OCI-LY7 (cell line): ENCODE measurements at regions not wholly inside any gene's neighbourhood (a gene's known extent, or its start where the extent isn't known, plus 50 kb on each side); places are given as distances from the start of the nearest gene placed in this dataset.

ENCODE experiments used
- BruUV-seq: library from RNA; stranded (reverse); fragments of 400-500 nt; replicated peaks from 2 replicates; lab custom pipeline; 2021; lab: Mats Ljungman, UMichigan
- CTCF ChIA-PET: fragments of 300-600 bp; sonication (Branson Sonifier 250); formaldehyde crosslinking; loops from one replicate; lab custom pipeline; 2022; ENCODE audit warnings: antibody characterized with exemption; ENCODE audit not compliant: unreplicated experiment; lab: Charles Lee
- POLR2A ChIA-PET: fragments of 300-600 bp; sonication (Branson Sonifier 250); formaldehyde crosslinking; loops from one replicate; lab custom pipeline; 2022; ENCODE audit warnings: antibody characterized with exemption; lab: Charles Lee
- DNase-seq: peaks from one replicate; pipeline ENCODE4 v3.0.0-alpha.2; 2015; ENCODE audit warnings: low spot score
- H2AFZ ChIP-seq: fragments of 200-600 bp; sonication (generic), shearing (Covaris generic); 2 replicates; pipeline ENCODE4 v1.6.1; 2014; ENCODE audit warnings: mild to moderate bottlenecking, antibody characterized with exemption, low read length, moderate library complexity
- H3K27ac ChIP-seq: fragments of 200-600 bp; sonication (generic); 2 replicates; pipeline ENCODE4 v1.5.1; 2014; ENCODE audit warnings: mixed run types, low read depth, mild to moderate bottlenecking, moderate library complexity, low read length, inconsistent platforms; ENCODE audit not compliant: poor library complexity, severe bottlenecking
- H3K36me3 ChIP-seq: fragments of 200-600 bp; sonication (generic); 2 replicates; pipeline ENCODE4 v1.6.1; 2014; ENCODE audit warnings: mild to moderate bottlenecking, antibody characterized with exemption, low read length, moderate library complexity, mixed read lengths; ENCODE audit not compliant: insufficient read depth
- H3K4me1 ChIP-seq: fragments of 200-600 bp; sonication (generic); 2 replicates; pipeline ENCODE4 v1.5.1; 2014; ENCODE audit warnings: mild to moderate bottlenecking, low read length; ENCODE audit not compliant: insufficient read depth, poor library complexity, severe bottlenecking
- H3K4me2 ChIP-seq: fragments of 200-600 bp; sonication (generic); 2 replicates; pipeline ENCODE4 v1.6.1; 2014; ENCODE audit warnings: mild to moderate bottlenecking, low read length
- H3K4me3 ChIP-seq: fragments of 200-600 bp; sonication (generic); 2 replicates; pipeline ENCODE4 v1.5.1; 2014; ENCODE audit warnings: mild to moderate bottlenecking, low read depth, low read length; ENCODE audit not compliant: poor library complexity, severe bottlenecking
- H3K79me2 ChIP-seq: fragments of 200-600 bp; sonication (generic); 2 replicates; pipeline ENCODE4 v1.6.1; 2016; ENCODE audit warnings: low read depth, mild to moderate bottlenecking, low read length, moderate library complexity, mixed read lengths; ENCODE audit not compliant: insufficient read depth
- H3K9me2 ChIP-seq: fragments of 200-600 bp; sonication (generic); 2 replicates; pipeline ENCODE4 v1.6.1; 2016; ENCODE audit warnings: mild to moderate bottlenecking, low read length, mixed read lengths; ENCODE audit not compliant: insufficient read depth
- H3K9me3 ChIP-seq: fragments of 200-600 bp; sonication (generic); 2 replicates; pipeline ENCODE4 v1.6.1; 2014; ENCODE audit warnings: mild to moderate bottlenecking, mixed run types, low read length, mixed read lengths
- H4K20me1 ChIP-seq: fragments of 200-600 bp; sonication (generic); 2 replicates; pipeline ENCODE4 v1.6.1; 2014; ENCODE audit warnings: mild to moderate bottlenecking, antibody characterized with exemption, low read length, moderate library complexity, mixed read lengths; ENCODE audit not compliant: insufficient read depth
- EZH2phosphoT487 ChIP-seq: fragments of 200-600 bp; sonication (generic); IDR thresholded peaks from 2 replicates; pipeline ENCODE4 v1.6.1; 2018; ENCODE audit warnings: low read depth, borderline replicate concordance, mild to moderate bottlenecking, mixed run types, antibody characterized with exemption, low read length, moderate library complexity, mixed read lengths
- intact Hi-C: fragments of 100-400 bp; cut with micrococcal nuclease; formaldehyde crosslinking; loops from one replicate; pipeline ENCODE4 v1.10.0; 2022; ENCODE audit not compliant: unreplicated experiment
- TF ChIP-seq, protein P1 (sequence below): fragments of 200-600 bp; sonication (generic); conservative IDR thresholded peaks from 2 replicates; pipeline ENCODE4 v1.5.1; 2014; ENCODE audit warnings: mild to moderate bottlenecking, antibody characterized with exemption, low read length, moderate library complexity, mixed read lengths

DNA sequence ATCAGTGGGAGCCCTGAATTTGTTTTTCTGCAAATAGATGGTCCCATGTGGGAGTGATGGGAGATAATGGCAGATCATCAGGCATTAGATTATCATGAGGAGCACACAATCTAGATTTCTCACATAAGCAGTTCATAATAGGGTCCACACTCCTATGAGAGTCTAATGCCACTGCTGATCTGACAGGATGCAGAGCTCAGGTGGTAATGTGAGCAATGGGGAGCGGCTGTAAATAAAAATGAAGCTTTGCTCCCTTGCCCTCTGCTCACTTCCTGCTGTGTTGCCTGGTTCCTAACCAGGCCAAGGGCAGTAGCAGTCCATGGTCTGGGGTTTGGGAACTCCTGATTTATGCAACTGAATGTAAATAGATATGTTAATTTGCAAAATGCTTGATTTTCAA lies 538.6 kb downstream of the TRAM1L1 start:
- Histone ChIP-seq H3K4me3 (no peak overlapping the region), H3K79me2 (no peaks in the 10 kb centered on the region), H3K9me2 (no peaks in the 10 kb centered on the region), H3K9me3 (no peaks in the 10 kb centered on the region), H3K27ac (no peak overlapping the region), H3K4me1 (no peaks in the 10 kb centered on the region), H3K4me2 (no peak overlapping the region), H2AFZ (no peak overlapping the region), H3K36me3 (no peaks in the 10 kb centered on the region), H4K20me1 (no peaks in the 10 kb centered on the region)
- no peak for DNase-seq
- TF ChIP-seq EZH2phosphoT487, result no peak
- TF ChIP-seq, protein P1, sequence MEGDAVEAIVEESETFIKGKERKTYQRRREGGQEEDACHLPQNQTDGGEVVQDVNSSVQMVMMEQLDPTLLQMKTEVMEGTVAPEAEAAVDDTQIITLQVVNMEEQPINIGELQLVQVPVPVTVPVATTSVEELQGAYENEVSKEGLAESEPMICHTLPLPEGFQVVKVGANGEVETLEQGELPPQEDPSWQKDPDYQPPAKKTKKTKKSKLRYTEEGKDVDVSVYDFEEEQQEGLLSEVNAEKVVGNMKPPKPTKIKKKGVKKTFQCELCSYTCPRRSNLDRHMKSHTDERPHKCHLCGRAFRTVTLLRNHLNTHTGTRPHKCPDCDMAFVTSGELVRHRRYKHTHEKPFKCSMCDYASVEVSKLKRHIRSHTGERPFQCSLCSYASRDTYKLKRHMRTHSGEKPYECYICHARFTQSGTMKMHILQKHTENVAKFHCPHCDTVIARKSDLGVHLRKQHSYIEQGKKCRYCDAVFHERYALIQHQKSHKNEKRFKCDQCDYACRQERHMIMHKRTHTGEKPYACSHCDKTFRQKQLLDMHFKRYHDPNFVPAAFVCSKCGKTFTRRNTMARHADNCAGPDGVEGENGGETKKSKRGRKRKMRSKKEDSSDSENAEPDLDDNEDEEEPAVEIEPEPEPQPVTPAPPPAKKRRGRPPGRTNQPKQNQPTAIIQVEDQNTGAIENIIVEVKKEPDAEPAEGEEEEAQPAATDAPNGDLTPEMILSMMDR, result no peak
- POLR2A ChIA-PET, result interaction anchor here (0.5 kb wide), 1 partner anchor 921 kb away, joined by 4 read pairs; no protein-coding TSS in a partner anchor
- BruUV-seq, result no TSS peak
- intact Hi-C loops, result no loop called here
- CTCF ChIA-PET, result no interaction called here

DNA sequence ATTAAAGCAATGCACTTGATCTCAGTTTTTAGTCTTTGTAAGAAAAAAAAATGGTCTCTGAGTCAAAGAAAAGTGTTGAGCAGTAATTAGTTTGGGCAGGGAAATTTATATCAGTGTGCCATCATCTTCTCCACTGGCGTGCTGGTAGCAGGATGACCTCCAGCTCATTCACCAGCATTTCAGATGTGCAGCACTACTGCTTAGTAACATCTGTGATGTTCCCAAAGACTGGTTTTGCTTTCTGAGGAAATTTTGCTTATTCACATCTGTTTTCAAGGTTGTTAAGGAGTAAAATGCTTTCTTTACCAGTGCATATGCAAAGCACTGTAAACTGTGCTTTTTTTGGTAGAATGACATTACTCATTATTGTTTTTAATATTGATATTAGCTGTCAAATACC lies 540.4 kb downstream of the TRAM1L1 start:
- DNase-seq, result no peak
- ChIA-PET POLR2A (no interaction called here), CTCF (no interaction called here)
- Histone ChIP-seq H3K9me2 (no peaks in the 10 kb centered on the region), H3K9me3 (no peaks in the 10 kb centered on the region), H3K27ac (no peak overlapping the region), H2AFZ (no peak overlapping the region), H3K4me3 (no peak overlapping the region), H3K36me3 (no peaks in the 10 kb centered on the region), H3K79me2 (no peaks in the 10 kb centered on the region), H4K20me1 (no peaks in the 10 kb centered on the region), H3K4me2 (no peak overlapping the region), H3K4me1 (no peaks in the 10 kb centered on the region)
- intact Hi-C loops, result no loop called here
- no TSS peak for BruUV-seq
- TF ChIP-seq, protein P1, result no peak
- no peak for TF ChIP-seq EZH2phosphoT487

DNA sequence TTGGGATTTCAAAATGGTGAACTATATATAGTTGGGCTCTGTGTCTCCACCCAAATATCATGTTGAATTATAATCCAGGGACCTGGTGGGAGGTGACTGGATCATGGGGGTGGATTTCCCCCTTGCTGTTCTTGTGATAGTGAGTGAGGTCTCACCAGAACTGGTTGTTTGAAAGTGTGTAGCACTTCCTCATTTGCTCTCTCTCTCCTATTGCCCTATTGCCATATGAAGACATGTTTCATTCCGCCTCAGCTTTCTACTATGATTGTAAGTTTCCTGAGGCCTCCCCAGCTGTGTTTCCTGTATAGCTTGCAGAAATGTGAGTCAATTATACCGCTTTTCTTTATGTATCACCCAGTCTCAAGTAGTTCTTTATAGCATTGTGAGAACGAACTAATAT lies 545.6 kb downstream of the TRAM1L1 start:
- no peak overlapping the region for H3K4me3 ChIP-seq
- DNase-seq, result no peak
- H3K4me1 ChIP-seq, result no peaks in the 10 kb centered on the region
- H3K27ac ChIP-seq, result no peak overlapping the region
- no peak overlapping the region for H3K4me2 ChIP-seq
- H2AFZ ChIP-seq, result no peak overlapping the region
- H3K36me3 ChIP-seq, result no peaks in the 10 kb centered on the region
- intact Hi-C loops, result no loop called here
- CTCF ChIA-PET, result no interaction called here
- H4K20me1 ChIP-seq, result no peaks in the 10 kb centered on the region
- no TSS peak for BruUV-seq
- no peaks in the 10 kb centered on the region for H3K9me2 ChIP-seq
- no peaks in the 10 kb centered on the region for H3K9me3 ChIP-seq
- TF ChIP-seq, protein P1, result no peak
- TF ChIP-seq EZH2phosphoT487, result no peak
- H3K79me2 ChIP-seq, result no peaks in the 10 kb centered on the region
- POLR2A ChIA-PET, result no interaction called here
